ENCODE measurements at regions not wholly inside any gene's neighbourhood (a gene's known extent, or its start where the extent isn't known, plus 50 kb on each side); places are given as distances from the start of the nearest gene placed in this dataset.
A peak's percentile ranks its signal among the peaks of the same experiment; 100 is the strongest.

GRCh38 chr3:87461036-87461435 is 184.7 kb upstream of the POU1F1 start:
- Histone ChIP-seq H3K23ac (ENCODE audit: low read depth, low read length, poor library complexity) (no peak overlapping the region), H2BK5ac (ENCODE audit: low read length) (no peak overlapping the region), H3K9me3 (replicated peaks in 1 of 2; ENCODE audit: control insufficient read depth in 2 of 2, insufficient read depth in 1 of 2, low read depth in 1 of 2, low read length in 2 of 2) (no peaks in the 10 kb centered on the region), H2BK120ac (ENCODE audit: low read depth, low read length) (no peak overlapping the region), H4K91ac (ENCODE audit: low read depth, low read length, poor library complexity) (no peak overlapping the region), H3K4ac (ENCODE audit: low read length) (no peak overlapping the region), H3K4me1 (ENCODE audit: control insufficient read depth in 2 of 2, insufficient read depth in 1 of 2, low read depth in 1 of 2, low read length in 2 of 2) (peaks cover 0 to 3% of the 10 kb centered on the region in 2 donors), H3K18ac (ENCODE audit: low read length) (no peak overlapping the region), H4K8ac (ENCODE audit: low read depth, low read length) (no peak overlapping the region), H3K4me2 (ENCODE audit: insufficient read depth, low read length, poor library complexity, severe bottlenecking) (no peak overlapping the region), H2AK5ac (ENCODE audit: low read depth, low read length) (no peak overlapping the region), H3K4me3 (ENCODE audit: low read length in 2 of 2) (no peak overlapping the region), H3K14ac (ENCODE audit: low read length) (no peak overlapping the region), H3K36me3 (replicated peaks in 1 of 2; ENCODE audit: control insufficient read depth in 2 of 2, insufficient read depth in 2 of 2, low read length in 2 of 2) (no peaks in the 10 kb centered on the region), H2AFZ (ENCODE audit: low read length) (no peak overlapping the region), H2BK12ac (ENCODE audit: low read length) (no peak overlapping the region), H3K9ac (ENCODE audit: low read depth, low read length, poor library complexity) (no peak overlapping the region), H3K79me1 (ENCODE audit: low read depth, low read length) (no peaks in the 10 kb centered on the region), H3K27me3 (ENCODE audit: control insufficient read depth in 3 of 3, insufficient read depth in 3 of 3, low read depth in 1 of 3, low read length in 3 of 3) (no peaks in the 10 kb centered on the region), H2BK15ac (ENCODE audit: low read length) (no peak overlapping the region), H3K27ac (replicated peaks; ENCODE audit: low read length) (no peak overlapping the region)
- no peak for DNase-seq (ENCODE audit: low spot score)
- no CpG with 5 or more reads among the region's 3 CpGs for WGBS, 2 donors (ENCODE audit: extremely low coverage in 2 of 2, insufficient read length in 2 of 2, insufficient replicate concordance in 1 of 2)

GRCh38 chr3:87448558-87448957 is 172.2 kb upstream of the POU1F1 start:
- Histone ChIP-seq H2BK15ac (ENCODE audit: low read length) (no peak overlapping the region), H3K4me1 (ENCODE audit: control insufficient read depth in 2 of 2, insufficient read depth in 1 of 2, low read depth in 1 of 2, low read length in 2 of 2) (no peaks in the 10 kb centered on the region), H3K4me3 (ENCODE audit: low read length in 2 of 2) (no peak overlapping the region), H3K18ac (ENCODE audit: low read length) (no peak overlapping the region), H2BK12ac (ENCODE audit: low read length) (no peak overlapping the region), H3K27me3 (ENCODE audit: control insufficient read depth in 3 of 3, insufficient read depth in 3 of 3, low read depth in 1 of 3, low read length in 3 of 3) (no peaks in the 10 kb centered on the region), H4K91ac (ENCODE audit: low read depth, low read length, poor library complexity) (no peak overlapping the region), H2BK5ac (ENCODE audit: low read length) (no peak overlapping the region), H3K79me1 (ENCODE audit: low read depth, low read length) (no peaks in the 10 kb centered on the region), H2BK120ac (ENCODE audit: low read depth, low read length) (no peak overlapping the region), H3K4ac (ENCODE audit: low read length) (no peak overlapping the region), H3K36me3 (replicated peaks in 1 of 2; ENCODE audit: control insufficient read depth in 2 of 2, insufficient read depth in 2 of 2, low read length in 2 of 2) (no peaks in the 10 kb centered on the region), H2AK5ac (ENCODE audit: low read depth, low read length) (no peak overlapping the region), H2AFZ (ENCODE audit: low read length) (no peak overlapping the region), H3K27ac (replicated peaks; ENCODE audit: low read length) (no peak overlapping the region), H4K8ac (ENCODE audit: low read depth, low read length) (no peak overlapping the region), H3K9ac (ENCODE audit: low read depth, low read length, poor library complexity) (no peak overlapping the region), H3K4me2 (ENCODE audit: insufficient read depth, low read length, poor library complexity, severe bottlenecking) (no peak overlapping the region), H3K23ac (ENCODE audit: low read depth, low read length, poor library complexity) (no peak overlapping the region), H3K14ac (ENCODE audit: low read length) (no peak overlapping the region), H3K9me3 (replicated peaks in 1 of 2; ENCODE audit: control insufficient read depth in 2 of 2, insufficient read depth in 1 of 2, low read depth in 1 of 2, low read length in 2 of 2) (peaks cover 0 to 3% of the 10 kb centered on the region in 2 donors)
- no peak for DNase-seq (ENCODE audit: low spot score)

GRCh38 chr3:87446849-87447387 is 170.5 kb upstream of the POU1F1 start:
- no peak overlapping the region for H3K27ac ChIP-seq (replicated peaks; ENCODE audit: low read length)
- no peak overlapping the region for H3K4me3 ChIP-seq (ENCODE audit: low read length in 2 of 2)
- no peak overlapping the region for H2AK5ac ChIP-seq (ENCODE audit: low read depth, low read length)
- H4K8ac ChIP-seq (ENCODE audit: low read depth, low read length) = no peak overlapping the region
- no peak for DNase-seq (ENCODE audit: low spot score)
- no peaks in the 10 kb centered on the region for H3K27me3 ChIP-seq (ENCODE audit: control insufficient read depth in 3 of 3, insufficient read depth in 3 of 3, low read depth in 1 of 3, low read length in 3 of 3)
- no peak overlapping the region for H2AFZ ChIP-seq (ENCODE audit: low read length)
- no peaks in the 10 kb centered on the region for H3K4me1 ChIP-seq (ENCODE audit: control insufficient read depth in 2 of 2, insufficient read depth in 1 of 2, low read depth in 1 of 2, low read length in 2 of 2)
- H2BK120ac ChIP-seq (ENCODE audit: low read depth, low read length) = no peak overlapping the region
- WGBS, 2 donors (ENCODE audit: extremely low coverage in 2 of 2, insufficient read length in 2 of 2, insufficient replicate concordance in 1 of 2) = no CpG with 5 or more reads among the region's 5 CpGs
- no peak overlapping the region for H2BK15ac ChIP-seq (ENCODE audit: low read length)
- H3K36me3 ChIP-seq (replicated peaks in 1 of 2; ENCODE audit: control insufficient read depth in 2 of 2, insufficient read depth in 2 of 2, low read length in 2 of 2) = no peaks in the 10 kb centered on the region
- no peak overlapping the region for H3K4ac ChIP-seq (ENCODE audit: low read length)
- H3K79me1 ChIP-seq (ENCODE audit: low read depth, low read length) = no peaks in the 10 kb centered on the region
- no peak overlapping the region for H4K91ac ChIP-seq (ENCODE audit: low read depth, low read length, poor library complexity)
- H2BK12ac ChIP-seq (ENCODE audit: low read length) = no peak overlapping the region
- no peak overlapping the region for H3K9ac ChIP-seq (ENCODE audit: low read depth, low read length, poor library complexity)
- peak overlapping the region; percentile 18 for H3K4me2 ChIP-seq (ENCODE audit: insufficient read depth, low read length, poor library complexity, severe bottlenecking)
- no peak overlapping the region for H2BK5ac ChIP-seq (ENCODE audit: low read length)
- no peak overlapping the region for H3K14ac ChIP-seq (ENCODE audit: low read length)
- no peak overlapping the region for H3K18ac ChIP-seq (ENCODE audit: low read length)
- H3K9me3 ChIP-seq (replicated peaks in 1 of 2; ENCODE audit: control insufficient read depth in 2 of 2, insufficient read depth in 1 of 2, low read depth in 1 of 2, low read length in 2 of 2) = peaks cover 0 to 3% of the 10 kb centered on the region in 2 donors
- H3K23ac ChIP-seq (ENCODE audit: low read depth, low read length, poor library complexity) = no peak overlapping the region

- H4K91ac ChIP-seq (ENCODE audit: low read depth, low read length, poor library complexity) = no peak overlapping the region
- H2AFZ ChIP-seq (ENCODE audit: low read length) = no peak overlapping the region
- H3K27me3 ChIP-seq (ENCODE audit: control insufficient read depth in 3 of 3, insufficient read depth in 3 of 3, low read depth in 1 of 3, low read length in 3 of 3) = no peaks in the 10 kb centered on the region
- H2BK5ac ChIP-seq (ENCODE audit: low read length) = no peak overlapping the region
- H2AK5ac ChIP-seq (ENCODE audit: low read depth, low read length) = no peak overlapping the region
- no peak overlapping the region for H3K18ac ChIP-seq (ENCODE audit: low read length)
- H3K4me1 ChIP-seq (ENCODE audit: control insufficient read depth in 2 of 2, insufficient read depth in 1 of 2, low read depth in 1 of 2, low read length in 2 of 2) = no peaks in the 10 kb centered on the region
- H2BK120ac ChIP-seq (ENCODE audit: low read depth, low read length) = no peak overlapping the region
- H3K9me3 ChIP-seq (replicated peaks in 1 of 2; ENCODE audit: control insufficient read depth in 2 of 2, insufficient read depth in 1 of 2, low read depth in 1 of 2, low read length in 2 of 2) = peaks cover 0 to 3% of the 10 kb centered on the region in 2 donors
- no peak overlapping the region for H2BK12ac ChIP-seq (ENCODE audit: low read length)
- no peaks in the 10 kb centered on the region for H3K36me3 ChIP-seq (replicated peaks in 1 of 2; ENCODE audit: control insufficient read depth in 2 of 2, insufficient read depth in 2 of 2, low read length in 2 of 2)
- no peak overlapping the region for H3K27ac ChIP-seq (replicated peaks; ENCODE audit: low read length)
- H3K9ac ChIP-seq (ENCODE audit: low read depth, low read length, poor library complexity) = no peak overlapping the region
- WGBS, 2 donors (ENCODE audit: extremely low coverage in 2 of 2, insufficient read length in 2 of 2, insufficient replicate concordance in 1 of 2) = no CpG with 5 or more reads among the region's 3 CpGs
- H4K8ac ChIP-seq (ENCODE audit: low read depth, low read length) = no peak overlapping the region
- H3K4me3 ChIP-seq (ENCODE audit: low read length in 2 of 2) = no peak overlapping the region
- no peaks in the 10 kb centered on the region for H3K79me1 ChIP-seq (ENCODE audit: low read depth, low read length)
- H3K4me2 ChIP-seq (ENCODE audit: insufficient read depth, low read length, poor library complexity, severe bottlenecking) = no peak overlapping the region
- H3K4ac ChIP-seq (ENCODE audit: low read length) = no peak overlapping the region
- H3K23ac ChIP-seq (ENCODE audit: low read depth, low read length, poor library complexity) = no peak overlapping the region
- no peak for DNase-seq (ENCODE audit: low spot score)
- no peak overlapping the region for H3K14ac ChIP-seq (ENCODE audit: low read length)
- H2BK15ac ChIP-seq (ENCODE audit: low read length) = no peak overlapping the region
These were observed 166.1 kb upstream of the POU1F1 start for GRCh38 chr3:87442470-87442869.
